Stimulated activated CD4-positive, alpha-beta T cell treated with anti-CD3 and anti-CD28 coated beads, Interleukin-15, amount 100 ng/mL, for 24 hours (primary cell): ENCODE measurements at regions not wholly inside any gene's neighbourhood (a gene's known extent, or its start where the extent isn't known, plus 50 kb on each side); places are given as distances from the start of the nearest gene placed in this dataset.

Source experiments
- DNase-seq: peaks from one replicate; pipeline ENCODE4 v3.0.0-alpha.2; 2020

DNA sequence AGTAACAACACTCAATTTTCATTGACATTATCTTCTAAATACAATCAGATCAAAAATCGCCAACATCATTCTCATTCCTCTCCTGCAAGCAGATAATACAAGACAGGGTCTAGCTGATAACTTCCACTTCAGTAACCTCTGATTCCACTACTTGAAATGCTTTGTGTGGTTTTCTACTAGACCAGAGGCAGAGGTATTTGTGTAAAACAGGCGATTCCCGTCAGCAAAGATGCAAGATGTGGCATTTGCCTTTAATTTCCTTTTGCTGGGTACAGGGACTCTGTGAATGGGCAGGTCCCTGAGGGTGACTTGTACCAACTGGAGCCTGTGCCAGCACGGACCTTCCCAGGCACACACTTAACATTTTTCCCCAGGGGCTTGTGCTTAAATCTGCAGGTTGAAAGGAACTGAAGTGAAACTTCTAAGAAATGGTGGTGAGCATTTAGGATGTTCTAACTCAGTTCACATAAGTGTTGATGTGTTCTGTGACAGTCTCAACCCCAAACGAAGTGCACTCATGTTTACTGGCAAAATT lies 625.5 kb upstream of the WWC1 start:
- no peak for DNase-seq

DNA sequence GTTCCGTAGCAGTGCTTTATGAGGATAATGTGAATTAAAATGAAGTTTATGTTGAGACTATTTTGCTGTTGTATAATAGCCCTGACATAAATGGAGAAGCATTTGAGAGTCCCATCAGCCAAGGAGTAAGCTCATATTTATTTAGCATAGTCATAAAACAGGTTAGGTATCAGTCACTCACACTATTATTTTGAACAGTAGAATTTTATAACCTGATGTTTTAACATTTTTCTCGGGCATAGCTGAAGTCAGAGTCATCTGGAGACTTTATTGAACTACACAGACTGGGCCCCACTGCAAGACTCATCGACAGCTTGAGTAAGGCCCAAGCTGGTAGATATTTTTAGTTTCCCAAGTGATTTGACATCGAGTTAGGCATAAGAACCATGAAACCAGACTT lies 620.3 kb upstream of the WWC1 start:
- no peak for DNase-seq

DNA sequence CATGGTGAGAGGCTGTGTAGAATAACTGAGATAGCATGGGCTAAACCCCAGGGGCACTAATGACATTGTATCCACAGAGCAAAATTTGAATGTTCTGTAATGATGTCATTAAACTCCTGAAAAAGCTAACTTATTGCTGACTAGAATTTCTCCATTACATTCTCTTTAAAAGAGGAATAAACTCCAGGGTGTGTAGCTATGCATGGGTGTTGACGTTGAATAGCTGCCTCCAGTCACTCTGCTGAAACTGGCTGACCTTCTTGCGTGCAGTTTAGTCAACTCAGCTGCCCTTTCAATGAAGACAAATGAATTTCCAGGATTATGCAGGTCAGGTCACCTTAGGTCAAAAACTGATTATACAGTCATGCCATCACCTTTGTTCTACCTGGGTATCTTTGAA lies 617.5 kb upstream of the WWC1 start:
- no peak for DNase-seq

DNA sequence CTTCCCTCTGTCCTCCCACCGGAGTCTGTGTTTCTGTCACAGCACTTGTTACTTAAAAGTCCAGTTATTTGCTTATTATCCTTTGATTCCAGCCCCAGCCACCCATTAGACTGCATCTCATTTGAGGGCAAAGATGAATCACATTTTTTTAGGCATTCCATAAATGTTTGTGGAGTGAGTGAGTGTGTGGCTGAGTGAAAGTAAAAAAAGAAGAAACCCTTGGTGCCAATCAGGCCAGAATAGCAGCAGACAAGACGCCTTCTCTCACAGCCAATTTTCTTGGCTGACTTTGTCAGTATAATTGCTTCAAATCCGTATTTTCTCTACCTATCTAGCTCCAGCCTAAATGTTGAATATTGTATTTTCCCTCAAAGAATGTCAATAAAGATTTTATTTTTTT lies 613.0 kb upstream of the WWC1 start:
- no peak for DNase-seq

DNA sequence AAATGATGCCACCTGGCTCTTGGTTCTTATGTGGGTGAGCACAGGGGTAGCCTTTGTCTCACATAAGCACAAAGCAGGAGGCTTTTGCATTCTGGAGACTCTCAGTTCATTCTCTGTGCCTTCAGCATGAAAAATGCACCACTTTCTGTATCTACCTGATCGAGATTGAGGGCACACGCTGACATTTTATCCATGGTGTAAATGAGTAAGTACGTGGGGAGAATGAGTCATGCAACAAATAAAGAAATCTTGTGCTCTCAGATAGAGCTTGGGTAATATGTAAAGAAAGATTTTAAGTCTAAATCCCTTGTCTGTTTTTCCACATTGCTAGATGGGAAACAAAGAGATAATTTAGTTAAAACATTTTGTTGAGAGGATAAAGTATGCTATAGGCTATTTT lies 607.2 kb upstream of the WWC1 start:
- no peak for DNase-seq

DNA sequence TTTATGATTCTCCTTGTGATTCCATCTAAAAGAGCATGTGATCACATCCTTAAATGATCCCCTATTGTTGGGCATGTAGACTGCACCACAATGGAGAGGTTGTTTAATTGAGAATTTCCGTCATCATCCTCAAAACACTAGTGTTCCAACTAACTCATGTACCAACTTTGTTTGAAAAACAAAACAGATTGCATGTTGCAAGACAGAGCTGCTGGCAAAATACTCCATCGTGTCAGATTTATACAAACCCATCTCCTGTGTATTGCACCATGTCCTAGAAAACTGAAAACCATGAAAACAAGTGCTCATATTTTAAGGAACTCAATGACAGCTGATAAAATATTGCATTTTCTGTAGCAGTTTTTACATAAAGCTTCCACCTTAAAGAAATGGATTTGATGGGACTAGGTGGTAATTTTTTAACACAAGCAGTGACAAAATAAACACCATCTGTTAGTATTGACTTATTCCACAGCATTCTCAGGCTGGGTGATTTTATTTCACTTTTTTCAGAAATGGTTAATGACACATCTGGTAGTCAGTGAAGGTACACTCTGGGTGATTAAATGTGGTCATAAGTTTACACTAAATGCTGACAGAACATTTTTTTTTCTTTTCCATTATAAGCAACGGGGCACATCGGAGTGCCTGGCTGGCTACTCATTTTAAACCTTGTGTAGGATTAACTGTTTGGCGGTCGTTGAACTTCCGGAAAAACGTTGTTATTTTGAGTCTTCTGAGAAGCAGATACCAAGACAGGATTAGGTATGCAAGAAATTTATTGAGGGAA lies 602.9 kb upstream of the WWC1 start:
- no peak for DNase-seq

DNA sequence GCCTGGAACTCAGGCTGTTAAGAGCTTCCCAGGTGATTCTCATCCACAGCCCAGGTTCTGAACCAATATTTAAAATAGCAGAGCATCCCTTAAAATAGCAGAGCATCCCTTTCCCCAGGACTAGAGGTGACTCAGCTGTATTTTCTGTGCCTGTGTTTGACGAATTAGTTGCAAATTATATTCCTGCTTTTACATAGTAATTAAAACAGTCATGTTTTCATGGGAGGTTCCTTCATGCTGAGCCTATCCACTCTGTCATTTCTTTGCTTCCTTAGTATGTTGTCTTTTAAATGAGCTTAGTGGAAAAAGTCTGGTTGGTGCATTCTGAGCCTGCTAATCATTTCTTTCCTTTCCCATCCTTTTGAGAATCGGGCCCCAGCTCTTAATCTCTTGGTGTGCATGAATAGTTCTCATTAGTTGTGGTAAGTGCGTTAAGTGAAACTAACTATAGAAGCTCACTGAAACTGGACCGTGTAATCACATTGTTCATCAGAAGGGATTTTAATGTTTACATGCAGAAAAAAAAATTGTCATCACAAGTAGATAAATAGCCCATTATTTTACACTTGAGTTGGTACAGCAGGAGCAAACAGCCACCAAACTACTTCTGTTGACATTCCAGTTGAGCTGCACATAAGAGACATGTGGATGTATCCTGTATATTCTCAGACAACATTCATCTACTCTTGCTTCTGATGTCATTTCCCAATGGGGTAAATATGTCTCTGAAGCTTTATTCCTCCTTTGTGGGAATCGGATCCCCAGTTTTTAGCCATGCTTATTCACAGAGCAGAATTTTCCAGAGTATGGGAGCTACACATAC lies 596.9 kb upstream of the WWC1 start:
- no peak for DNase-seq

DNA sequence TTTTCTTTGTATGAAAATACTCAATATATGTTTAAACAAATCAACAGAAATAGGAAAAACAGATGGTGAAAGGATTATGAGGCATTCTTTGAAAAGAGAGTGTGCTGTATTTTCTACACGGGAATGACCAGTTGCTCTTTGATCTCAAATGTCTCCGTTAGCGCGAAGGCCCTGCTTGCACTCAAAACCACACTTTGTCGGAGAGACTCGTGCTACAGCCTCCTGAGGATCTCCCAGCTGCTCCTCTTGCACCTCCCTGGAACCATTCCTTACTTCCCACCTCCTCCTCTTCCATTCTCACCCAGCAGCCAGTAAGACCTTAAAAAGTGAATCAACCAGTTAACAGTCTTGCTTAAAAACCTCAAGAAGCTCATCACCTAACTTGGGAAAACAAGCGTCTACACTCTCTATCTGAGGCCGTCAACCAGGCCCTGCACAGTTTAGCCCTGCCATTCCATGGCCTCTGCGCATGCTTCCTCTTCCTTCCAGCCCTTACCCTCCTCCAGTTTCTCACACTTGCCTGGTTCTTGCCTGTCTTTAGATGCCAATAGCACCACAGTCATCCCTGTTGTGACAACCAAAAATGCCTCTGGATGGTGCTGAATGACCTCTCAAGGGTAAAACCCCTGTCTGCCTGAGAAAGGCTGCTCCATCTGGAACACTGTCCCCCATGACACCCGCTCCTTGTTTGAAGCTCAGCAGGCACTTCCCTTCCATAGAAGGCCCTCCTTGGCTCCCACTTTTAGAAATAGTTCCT lies 594.7 kb upstream of the WWC1 start:
- no peak for DNase-seq

DNA sequence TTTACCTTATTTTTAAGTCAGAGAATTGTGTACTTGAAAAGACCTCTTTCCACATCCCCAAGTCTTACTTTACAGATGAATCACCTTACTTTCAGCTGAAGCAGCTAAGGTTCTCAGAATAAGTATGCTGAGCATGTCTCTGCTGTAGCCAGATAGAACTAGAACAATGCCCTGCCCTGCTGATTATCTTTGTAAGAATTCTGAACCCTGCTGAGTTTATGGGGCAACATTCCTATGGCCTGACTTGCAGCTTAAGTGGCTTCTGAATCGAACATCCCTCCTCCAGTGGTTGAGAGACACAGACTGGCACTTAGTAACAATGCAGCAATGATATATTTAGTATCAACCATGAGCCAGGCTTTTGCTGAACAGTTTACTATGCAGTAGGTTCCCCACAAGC lies 592.0 kb upstream of the WWC1 start:
- DNase-seq = no peak

DNA sequence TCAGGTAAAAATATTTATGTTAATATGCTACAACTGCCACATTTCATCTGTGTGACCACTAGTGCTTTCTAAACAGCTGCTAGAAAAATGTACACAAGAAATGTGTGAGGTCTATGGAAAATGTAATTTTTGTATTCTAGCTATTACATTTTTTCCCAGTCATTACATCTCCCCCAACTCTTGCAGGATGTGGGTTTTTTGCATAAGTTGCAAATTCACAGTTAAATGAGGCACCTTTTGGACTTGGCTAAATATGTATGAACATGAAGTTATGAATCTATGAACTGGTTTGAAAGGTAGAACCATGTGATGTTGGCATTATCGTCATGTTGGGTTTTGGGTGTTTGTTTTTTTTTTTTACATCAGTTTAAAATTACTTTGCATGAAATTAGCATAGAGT lies 590.4 kb upstream of the WWC1 start:
- DNase-seq = no peak

DNA sequence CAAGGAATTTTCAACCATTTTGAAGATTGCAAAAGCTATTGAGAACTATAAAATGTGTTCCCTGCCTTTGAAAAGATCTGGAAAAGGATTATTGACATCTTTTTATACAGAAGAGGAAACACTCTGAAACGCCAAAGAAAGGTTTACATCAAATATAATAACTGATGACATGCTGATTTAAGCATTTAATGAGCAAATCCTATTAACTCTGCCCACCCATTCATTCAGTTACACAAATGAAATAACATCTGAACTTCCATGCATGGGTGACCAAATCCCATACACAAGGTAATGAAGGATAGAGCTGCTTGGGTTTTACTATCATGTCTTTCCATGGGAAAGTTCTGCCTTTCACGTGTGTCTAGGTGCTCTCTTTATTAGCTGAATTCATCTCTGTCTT lies 589.4 kb upstream of the WWC1 start:
- no peak for DNase-seq

DNA sequence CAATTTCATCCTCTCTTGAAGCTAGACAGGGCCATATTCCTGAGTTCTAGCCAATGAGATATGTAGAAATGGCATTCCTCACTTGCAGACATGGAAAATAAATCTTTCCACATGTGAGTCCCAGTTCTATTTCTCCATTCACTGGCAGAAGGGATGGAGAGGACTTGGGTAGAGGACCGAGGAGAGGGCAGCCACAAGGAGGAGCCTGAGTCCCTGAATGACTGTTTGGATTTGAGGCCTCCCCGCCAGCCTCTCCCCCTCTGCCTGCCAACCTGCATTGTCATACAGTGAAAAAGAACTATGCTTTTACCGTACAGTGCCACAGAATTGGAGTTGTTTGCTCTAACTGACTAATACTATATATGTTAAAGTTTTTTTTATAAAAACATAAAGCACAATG lies 583.0 kb upstream of the WWC1 start:
- DNase-seq = no peak

DNA sequence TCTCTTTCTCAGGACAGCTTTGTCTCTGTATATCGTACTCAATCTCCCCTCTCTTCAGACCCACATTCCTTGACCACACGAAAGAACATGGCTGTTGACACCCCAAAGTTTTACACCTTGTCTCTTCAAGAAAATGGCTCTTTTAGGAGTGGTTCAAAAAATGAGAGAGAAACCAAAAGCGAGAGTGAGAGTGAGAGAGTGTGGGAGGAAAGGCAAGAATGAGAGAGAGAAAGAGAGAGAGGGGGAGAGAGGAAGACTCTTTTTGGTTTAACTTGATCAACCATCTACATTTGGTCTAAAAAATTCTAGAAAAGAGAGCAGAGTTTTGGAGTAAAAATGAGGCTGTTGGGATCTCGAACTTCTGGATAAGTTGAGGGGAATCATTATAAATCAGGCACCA lies 581.8 kb upstream of the WWC1 start:
- no peak for DNase-seq

DNA sequence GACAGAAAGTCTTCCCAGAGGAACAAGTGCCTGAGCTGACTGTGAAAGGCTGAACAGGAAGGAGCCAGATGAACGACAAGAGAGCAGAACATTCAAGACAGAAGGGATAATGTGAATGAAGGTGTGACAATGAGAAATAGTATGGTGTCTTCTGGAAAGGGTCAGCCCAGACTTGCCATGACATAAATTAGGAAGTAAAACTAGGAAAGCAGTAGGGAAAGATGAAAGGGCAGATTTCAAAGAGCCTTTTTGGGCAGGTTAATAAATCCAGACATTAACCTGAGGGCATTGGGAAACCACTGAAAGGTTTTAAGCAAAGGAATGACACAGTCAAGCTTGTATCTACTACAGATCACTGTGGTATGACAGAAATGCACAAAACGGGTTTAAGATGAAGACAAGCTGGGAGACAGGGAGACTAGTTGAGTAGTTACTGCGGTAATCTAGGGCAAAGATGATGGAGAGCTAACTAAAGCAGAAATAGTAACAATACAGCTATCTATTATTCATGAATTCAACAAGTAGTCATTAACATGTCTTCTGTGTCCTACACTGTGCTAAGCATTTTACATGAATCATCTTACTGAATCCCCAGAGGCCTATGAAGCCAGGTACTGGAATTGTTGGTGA lies 580.9 kb upstream of the WWC1 start:
- DNase-seq = no peak

DNA sequence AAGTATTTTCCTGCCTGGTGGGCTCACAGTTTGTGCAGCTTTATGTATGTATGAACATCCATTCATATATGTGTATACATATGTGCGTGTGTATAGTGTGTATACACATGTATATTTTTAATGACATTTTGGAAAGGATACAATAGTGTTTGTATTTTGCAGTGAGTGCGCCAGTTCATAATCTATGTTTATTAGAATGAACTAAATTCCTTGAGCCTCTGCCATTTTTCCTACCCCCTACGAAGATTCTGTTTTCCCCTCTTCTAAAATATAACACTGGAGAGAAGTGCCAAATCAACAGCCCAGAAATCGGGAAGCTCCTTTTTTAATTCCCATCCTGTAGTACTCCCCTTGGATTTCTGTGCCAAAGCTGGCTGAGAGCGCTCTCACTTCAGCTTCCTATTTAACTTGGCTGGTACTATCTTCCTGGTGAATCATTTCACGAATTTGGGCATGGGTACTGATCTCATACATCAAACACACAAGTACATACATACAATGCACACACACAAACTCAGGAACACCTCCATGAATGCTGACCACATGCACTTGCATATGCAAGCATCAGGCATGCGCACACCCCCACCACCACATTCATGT lies 578.4 kb upstream of the WWC1 start:
- DNase-seq = no peak

DNA sequence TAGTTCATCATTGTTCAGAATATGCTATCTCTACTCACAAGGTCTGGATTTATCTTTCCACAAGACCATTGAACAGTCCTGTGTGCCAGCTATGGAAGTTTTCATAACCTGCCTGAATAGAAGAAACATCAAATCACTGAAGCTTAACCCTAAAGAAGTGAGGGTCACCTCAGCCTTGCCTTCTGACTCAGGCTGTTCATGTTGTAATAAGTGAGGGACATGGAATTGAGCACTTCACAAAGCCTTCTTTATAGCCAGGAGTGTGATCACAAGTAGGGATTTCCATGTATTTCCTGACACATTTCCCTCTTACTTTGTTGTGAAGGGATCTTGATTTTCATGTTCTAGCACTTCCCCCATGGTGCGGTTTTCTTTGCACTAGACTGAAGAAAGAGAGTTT lies 577.5 kb upstream of the WWC1 start:
- DNase-seq = no peak

DNA sequence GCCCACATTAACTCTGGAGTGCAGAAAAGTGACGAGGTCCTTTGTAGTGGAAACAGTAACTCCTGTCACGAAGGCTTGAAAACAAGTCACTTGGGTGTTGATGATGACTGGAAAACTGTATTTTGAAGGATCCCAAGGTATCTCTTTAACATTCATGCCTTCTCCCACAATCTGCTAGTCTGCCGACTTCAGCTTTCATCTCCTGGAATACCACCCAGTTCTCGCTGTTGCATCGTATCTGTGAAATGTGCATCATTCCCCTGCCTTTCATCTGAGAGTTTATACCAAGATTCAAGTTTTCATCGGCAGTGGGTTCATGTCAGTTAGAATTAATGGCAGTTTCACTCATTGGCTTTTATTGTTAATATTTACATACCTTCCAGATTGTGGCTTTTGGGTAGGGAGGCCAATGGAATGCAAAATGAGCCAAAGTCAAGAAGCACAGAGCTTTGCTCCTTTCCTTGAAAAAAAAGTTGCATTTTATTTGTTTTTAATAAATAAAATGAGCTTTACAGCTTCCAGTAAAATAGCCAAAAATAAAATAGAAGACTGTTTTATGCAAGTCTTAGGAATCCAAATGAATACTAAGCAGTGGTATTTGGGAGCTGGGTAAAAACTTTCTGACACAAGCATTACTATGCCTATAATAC lies 575.2 kb upstream of the WWC1 start:
- no peak for DNase-seq

DNA sequence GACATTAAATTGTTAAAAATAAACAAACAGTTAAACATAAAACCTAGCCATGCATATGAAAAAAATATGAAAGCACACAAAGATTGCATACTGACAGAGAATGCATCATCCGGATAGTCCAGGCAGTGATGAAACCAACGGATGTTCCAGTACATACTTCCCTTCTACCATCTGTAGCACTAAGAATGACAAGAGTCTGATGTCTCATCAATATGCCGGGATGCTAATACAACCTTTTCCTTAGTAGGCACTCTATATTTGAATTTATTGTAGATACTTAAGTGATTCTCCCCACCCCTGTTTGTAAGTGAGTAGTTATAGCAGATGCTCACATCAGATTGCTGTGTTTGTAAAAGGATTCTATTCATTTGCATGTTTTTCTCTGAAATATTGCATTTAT lies 571.2 kb upstream of the WWC1 start:
- DNase-seq = no peak

DNA sequence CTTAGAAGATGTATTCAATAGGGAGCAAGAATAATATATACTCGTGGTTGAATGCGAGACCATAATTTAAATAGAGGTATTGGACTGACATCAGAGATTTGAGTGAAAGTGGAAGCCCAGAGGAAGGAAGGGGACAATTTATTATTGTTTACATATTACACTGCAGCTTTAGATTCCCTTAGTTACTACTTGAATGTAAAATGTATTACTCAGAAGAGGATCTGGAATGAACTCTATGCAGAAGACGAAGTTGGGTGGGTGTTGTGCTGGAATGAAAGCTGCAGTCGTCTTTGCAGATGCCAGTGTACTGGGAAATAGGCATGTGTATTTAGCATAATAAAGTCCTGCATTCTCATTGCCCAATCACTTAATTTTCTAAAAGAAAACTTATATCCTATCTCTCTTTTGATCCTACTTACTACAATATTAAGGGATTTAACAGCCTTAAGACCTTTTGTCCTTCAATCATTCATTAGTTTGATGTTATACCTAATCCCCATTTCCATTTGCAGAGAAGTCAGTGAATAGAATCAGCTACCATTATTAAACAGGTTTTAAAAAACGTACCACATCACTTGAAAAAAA lies 570.7 kb upstream of the WWC1 start:
- no peak for DNase-seq

DNA sequence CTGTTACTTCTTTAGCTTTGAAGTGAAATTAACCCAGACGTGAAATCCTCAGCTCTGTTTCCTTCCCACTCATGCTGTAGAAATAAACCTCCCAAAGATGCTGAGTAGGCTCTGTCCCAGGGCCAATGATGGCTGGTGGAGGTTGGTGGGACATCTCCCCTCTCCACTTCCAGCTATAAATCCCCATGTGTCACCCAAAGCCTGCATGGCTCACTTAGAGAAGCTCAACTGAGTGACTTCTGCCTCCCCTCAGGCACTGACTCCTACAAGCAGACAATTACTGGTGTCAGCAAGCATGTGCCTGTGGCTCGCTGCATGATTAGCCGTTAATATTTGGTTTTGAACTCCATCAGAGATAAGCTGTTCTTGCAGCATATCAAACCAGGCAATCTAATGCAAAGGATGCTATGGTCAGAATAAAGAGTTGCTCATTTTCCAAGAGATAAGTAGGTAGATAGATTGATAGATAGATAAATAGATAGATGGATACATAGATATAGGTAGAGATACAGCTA lies 569.5 kb upstream of the WWC1 start:
- no peak for DNase-seq

DNA sequence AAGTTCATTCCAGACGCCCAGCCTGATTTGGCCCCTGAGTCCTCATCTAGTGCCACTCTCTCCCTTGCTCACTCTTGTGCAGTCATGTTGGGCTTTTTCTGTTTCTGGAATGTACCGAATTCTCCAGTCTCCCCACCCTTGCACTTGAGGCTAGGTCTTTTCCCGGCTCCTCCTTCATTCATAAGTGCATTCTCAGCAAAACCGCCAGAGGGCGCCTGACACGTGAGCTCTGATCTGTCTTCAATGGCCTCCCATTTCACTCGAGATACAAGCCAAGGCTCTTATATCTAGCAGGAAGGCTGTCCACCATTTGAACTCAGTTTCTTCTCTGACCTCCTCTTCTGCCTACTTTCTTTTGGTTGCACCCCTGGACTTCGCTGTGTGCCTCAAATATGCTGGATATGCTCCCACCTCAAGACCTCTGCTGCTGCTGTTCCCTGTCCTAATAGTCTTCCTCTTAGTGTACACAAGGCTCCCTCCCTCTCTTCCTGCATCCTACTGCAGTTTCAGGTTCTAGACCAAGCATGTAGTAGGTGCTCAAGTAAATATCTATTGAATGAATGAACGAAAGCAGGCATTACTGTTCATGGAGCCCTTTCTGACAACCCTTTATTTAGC lies 568.1 kb upstream of the WWC1 start:
- DNase-seq = peak; percentile 67
